Esophagus squamous epithelium (tissue), 5 donors: ENCODE measurements at regions not wholly inside any gene's neighbourhood (a gene's known extent, or its start where the extent isn't known, plus 50 kb on each side); places are given as distances from the start of the nearest gene placed in this dataset.

Experiments used
- DNase-seq: peaks from one replicate; lab custom pipeline; 2025; lab: John Stamatoyannopoulos, UW
- H3K27ac ChIP-seq, 4 donors: fragments of 200-600 bp; sonication (generic); one replicate each; pipeline ENCODE4 v1.5.1; 2016 to 2019; ENCODE audit warnings: mild to moderate bottlenecking in 1 of 4
- H3K27me3 ChIP-seq, 4 donors: fragments of 200-600 bp; sonication (generic); 1 replicate in 3 of 4; 2 replicates in 1 of 4; pipeline versions ENCODE4 v1.5.1 to v1.6.0; 2017 to 2021; ENCODE audit warnings: antibody characterized with exemption in 1 of 4
- H3K36me3 ChIP-seq, 3 donors: fragments of 200-600 bp; sonication (generic); one replicate each; pipeline ENCODE4 v1.5.1; 2016 to 2019
- H3K4me1 ChIP-seq, 3 donors: fragments of 200-600 bp; sonication (generic); one replicate each; pipeline ENCODE4 v1.5.1; 2017 to 2019
- H3K4me3 ChIP-seq, 4 donors: fragments of 200-600 bp; sonication (generic); 1 replicate in 3 of 4; 2 replicates in 1 of 4; pipeline ENCODE4 v1.5.1; 2016 to 2019; ENCODE audit warnings: mild to moderate bottlenecking in 2 of 4, moderate library complexity in 1 of 4
- H3K9me3 ChIP-seq, 3 donors: fragments of 200-600 bp; sonication (generic); one replicate each; pipeline ENCODE4 v1.5.1; 2016 to 2019
- CTCF ChIP-seq, 6 experiments: fragments of 450-650 bp in 4 of 6; fragments of 200-600 bp in 2 of 6; sonication (generic) in 2 of 6; IDR thresholded peaks; one replicate each; pipeline ENCODE4 v1.5.1; 2016 to 2019; ENCODE audit warnings: antibody characterized with exemption in 6 of 6, mild to moderate bottlenecking in 4 of 6, moderate library complexity in 4 of 6
- POLR2A ChIP-seq, 4 donors: fragments of 450-650 bp; IDR thresholded peaks; one replicate each; pipeline ENCODE4 v1.6.1; 2017; ENCODE audit warnings: antibody characterized with exemption in 4 of 4, mild to moderate bottlenecking in 4 of 4, moderate library complexity in 3 of 4
- WGBS, 2 donors: methylation state at CpG; one replicate each; pipeline ENCODE4 v1.1.5; 2018; 5-methylcytosine and 5-hydroxymethylcytosine counted together
- intact Hi-C: fragments of 100-400 bp; cut with DNase I; formaldehyde crosslinking; loops from one replicate; pipeline ENCODE4 v1.15.0; 2022
- donor health status: DM: yes; HTN: yes; CAD: no.

DNA sequence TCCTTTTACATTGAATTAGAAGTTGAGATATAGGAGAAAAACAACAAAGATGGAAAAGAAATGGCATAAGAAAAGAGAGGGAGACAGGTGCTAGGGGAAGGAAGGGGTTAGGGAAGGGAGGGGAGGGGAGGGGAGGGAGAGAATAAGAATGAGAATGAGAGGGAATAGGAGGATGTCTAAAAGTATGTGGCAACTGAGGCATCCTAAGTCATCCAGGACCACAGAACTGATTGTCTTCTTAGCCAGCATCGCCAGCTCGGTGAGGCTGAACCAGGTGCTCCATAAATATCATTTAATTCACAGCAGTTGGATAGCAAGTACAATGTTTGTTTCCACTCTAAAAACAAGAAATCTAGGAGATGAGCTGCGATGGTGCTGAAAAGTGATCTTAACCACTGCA, 393.5 kb downstream of the TMEM182 start:
- Histone ChIP-seq H3K4me1 (no peaks in the 10 kb centered on the region), H3K27me3 (peaks cover 0 to 5% (median 0%) of the 10 kb centered on the region in 4 donors), H3K27ac (no peak overlapping the region), H3K9me3 (no peaks in the 10 kb centered on the region), H3K4me3 (no peak overlapping the region), H3K36me3 (no peaks in the 10 kb centered on the region)
- TF ChIP-seq CTCF (IDR thresholded peaks at IDR 0.05) = no peak
- TF ChIP-seq POLR2A (IDR thresholded peaks at IDR 0.05) = no peak
- 77 to 79% methylated on average over 3 of the region's 3 CpGs for WGBS, 2 donors
- intact Hi-C loops = no loop called here
- no peak for DNase-seq

GRCh38 chr2:103159018-103159417, 397.2 kb downstream of the TMEM182 start:
- 68 to 90% methylated on average over 1 to 3 of the region's 3 CpGs for WGBS, 2 donors
- DNase-seq = no peak
- Histone ChIP-seq H3K27me3 (peaks cover 0 to 5% (median 0%) of the 10 kb centered on the region in 4 donors), H3K27ac (no peak overlapping the region), H3K4me3 (no peak overlapping the region), H3K4me1 (no peaks in the 10 kb centered on the region), H3K36me3 (no peaks in the 10 kb centered on the region), H3K9me3 (no peaks in the 10 kb centered on the region)
- intact Hi-C loops = no loop called here
- TF ChIP-seq CTCF (IDR thresholded peaks at IDR 0.05) (no peak), POLR2A (IDR thresholded peaks at IDR 0.05) (no peak)

GRCh38 chr2:103161456-103162289, 399.8 kb downstream of the TMEM182 start:
- Histone ChIP-seq H3K9me3 (no peaks in the 10 kb centered on the region), H3K27ac (no peak overlapping the region), H3K36me3 (no peaks in the 10 kb centered on the region), H3K27me3 (peaks cover 0 to 5% (median 0%) of the 10 kb centered on the region in 4 donors), H3K4me1 (no peaks in the 10 kb centered on the region), H3K4me3 (no peak overlapping the region)
- intact Hi-C loops = no loop called here
- TF ChIP-seq CTCF (IDR thresholded peaks at IDR 0.05) = peak; percentile 34 to 74 (median 58)
- no peak for TF ChIP-seq POLR2A (IDR thresholded peaks at IDR 0.05)
- no peak for DNase-seq
- WGBS, 2 donors = 18 to 26% methylated on average over 7 of the region's 7 CpGs

GRCh38 chr2:103164748-103165147, 402.9 kb downstream of the TMEM182 start:
- H3K36me3 ChIP-seq = no peaks in the 10 kb centered on the region
- H3K4me3 ChIP-seq = no peak overlapping the region
- H3K27me3 ChIP-seq = no peaks in the 10 kb centered on the region
- H3K9me3 ChIP-seq = no peaks in the 10 kb centered on the region
- TF ChIP-seq CTCF (IDR thresholded peaks at IDR 0.05) = no peak
- TF ChIP-seq POLR2A (IDR thresholded peaks at IDR 0.05) = no peak
- intact Hi-C loops = no loop called here
- H3K27ac ChIP-seq = no peak overlapping the region
- H3K4me1 ChIP-seq = no peaks in the 10 kb centered on the region
- 72 to 77% methylated on average over 5 of the region's 5 CpGs for WGBS, 2 donors
- no peak for DNase-seq

- no peaks in the 10 kb centered on the region for H3K27me3 ChIP-seq
- intact Hi-C loops = no loop called here
- H3K4me1 ChIP-seq = no peaks in the 10 kb centered on the region
- H3K36me3 ChIP-seq = no peaks in the 10 kb centered on the region
- DNase-seq = no peak
- TF ChIP-seq CTCF (IDR thresholded peaks at IDR 0.05) (no peak), POLR2A (IDR thresholded peaks at IDR 0.05) (no peak)
- 78 to 82% methylated on average over 5 to 6 of the region's 6 CpGs for WGBS, 2 donors
- no peak overlapping the region for H3K4me3 ChIP-seq
- H3K27ac ChIP-seq = no peak overlapping the region
- H3K9me3 ChIP-seq = no peaks in the 10 kb centered on the region
Measured at GRCh38 chr2:103165836-103166235, 404.0 kb downstream of the TMEM182 start.
